ENCODE measurements at regions not wholly inside any gene's neighbourhood (a gene's known extent, or its start where the extent isn't known, plus 50 kb on each side); places are given as distances from the start of the nearest gene placed in this dataset.

DNA sequence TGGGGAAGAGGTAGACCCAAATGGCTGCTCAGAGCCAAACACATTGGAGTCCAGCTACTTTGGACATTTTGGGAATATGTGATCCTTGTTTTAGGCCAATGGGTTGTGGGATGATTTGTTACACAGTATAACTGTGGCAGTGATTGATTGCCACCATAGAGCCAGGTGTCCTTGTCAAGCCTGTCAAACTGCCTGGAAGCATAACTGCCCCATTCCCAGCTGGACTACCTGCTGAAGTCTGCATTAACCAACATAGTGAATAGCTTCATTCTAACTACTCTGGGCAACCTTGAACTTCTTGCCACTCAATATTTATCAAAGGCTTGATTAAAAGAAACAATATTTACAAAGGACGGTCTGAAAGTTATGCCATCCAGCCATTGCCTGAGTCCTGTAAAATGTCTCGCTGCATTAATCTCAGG lies 164.7 kb downstream of the LINC00237 start:
- Histone ChIP-seq H3K4me1 (ENCODE audit: control insufficient read depth in 1 of 2, low read depth in 2 of 2) (no peaks in the 10 kb centered on the region), H3K27ac (no peak overlapping the region), H3K9me3 (no peaks in the 10 kb centered on the region), H3K4me3 (no peak overlapping the region), H3K27me3 (replicated peaks; ENCODE audit: insufficient read depth) (no peaks in the 10 kb centered on the region), H3K36me3 (no peaks in the 10 kb centered on the region)
- DNase-seq (ENCODE audit: low spot score) (no peak), ATAC-seq (ENCODE audit: insufficient number of reproducible peaks, low FRiP score, low read depth) (no peak)
- TF ChIP-seq, protein P1, sequence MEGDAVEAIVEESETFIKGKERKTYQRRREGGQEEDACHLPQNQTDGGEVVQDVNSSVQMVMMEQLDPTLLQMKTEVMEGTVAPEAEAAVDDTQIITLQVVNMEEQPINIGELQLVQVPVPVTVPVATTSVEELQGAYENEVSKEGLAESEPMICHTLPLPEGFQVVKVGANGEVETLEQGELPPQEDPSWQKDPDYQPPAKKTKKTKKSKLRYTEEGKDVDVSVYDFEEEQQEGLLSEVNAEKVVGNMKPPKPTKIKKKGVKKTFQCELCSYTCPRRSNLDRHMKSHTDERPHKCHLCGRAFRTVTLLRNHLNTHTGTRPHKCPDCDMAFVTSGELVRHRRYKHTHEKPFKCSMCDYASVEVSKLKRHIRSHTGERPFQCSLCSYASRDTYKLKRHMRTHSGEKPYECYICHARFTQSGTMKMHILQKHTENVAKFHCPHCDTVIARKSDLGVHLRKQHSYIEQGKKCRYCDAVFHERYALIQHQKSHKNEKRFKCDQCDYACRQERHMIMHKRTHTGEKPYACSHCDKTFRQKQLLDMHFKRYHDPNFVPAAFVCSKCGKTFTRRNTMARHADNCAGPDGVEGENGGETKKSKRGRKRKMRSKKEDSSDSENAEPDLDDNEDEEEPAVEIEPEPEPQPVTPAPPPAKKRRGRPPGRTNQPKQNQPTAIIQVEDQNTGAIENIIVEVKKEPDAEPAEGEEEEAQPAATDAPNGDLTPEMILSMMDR (IDR thresholded peaks at IDR 0.05) = no peak

DNA sequence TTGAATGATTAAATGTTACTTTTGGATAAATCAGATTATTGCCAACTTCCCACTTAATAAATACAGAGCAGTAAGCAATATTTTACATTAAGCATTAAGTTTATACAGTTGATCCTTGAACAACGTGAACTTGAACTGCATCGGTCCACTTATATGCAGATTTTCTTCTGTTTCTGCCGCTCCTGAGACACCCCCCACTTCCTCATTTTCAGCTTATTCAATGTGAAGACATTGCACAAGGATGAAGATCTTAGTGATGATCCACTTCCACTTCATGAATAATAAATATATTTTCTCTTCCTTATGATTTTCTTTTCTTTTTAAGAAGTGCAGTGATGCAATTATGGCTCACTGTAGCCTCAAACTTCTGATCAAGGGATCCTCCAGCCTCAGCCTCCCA lies 167.2 kb downstream of the LINC00237 start:
- no peak overlapping the region for H3K27ac ChIP-seq
- no peaks in the 10 kb centered on the region for H3K9me3 ChIP-seq
- TF ChIP-seq, protein P1 (IDR thresholded peaks at IDR 0.05) = no peak
- H3K4me1 ChIP-seq (ENCODE audit: control insufficient read depth in 1 of 2, low read depth in 2 of 2) = no peaks in the 10 kb centered on the region
- DNase-seq (ENCODE audit: low spot score) (no peak), ATAC-seq (ENCODE audit: insufficient number of reproducible peaks, low FRiP score, low read depth) (no peak)
- H3K36me3 ChIP-seq = no peaks in the 10 kb centered on the region
- no peaks in the 10 kb centered on the region for H3K27me3 ChIP-seq (replicated peaks; ENCODE audit: insufficient read depth)
- H3K4me3 ChIP-seq = no peak overlapping the region

DNA sequence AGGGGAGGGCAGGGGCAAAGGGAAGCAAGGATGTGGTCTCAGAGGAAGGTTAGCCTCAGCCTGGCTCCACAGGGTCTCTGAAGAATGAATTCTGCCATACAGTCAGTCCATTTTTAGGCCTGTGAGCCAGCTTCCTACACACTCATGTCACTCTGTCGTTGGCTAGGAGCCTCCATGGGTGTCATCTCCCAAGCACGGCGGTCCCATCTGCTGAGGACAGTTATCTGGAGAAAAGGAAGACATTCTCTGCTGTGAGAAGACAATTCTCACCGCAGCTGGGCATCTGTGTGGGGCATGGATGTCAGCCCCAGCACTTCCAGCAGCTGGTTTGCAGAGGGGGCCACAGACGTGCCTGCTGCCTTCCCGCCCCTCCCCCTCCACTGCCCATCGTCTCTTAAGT lies 167.6 kb downstream of the LINC00237 start:
- no peak overlapping the region for H3K4me3 ChIP-seq
- no peaks in the 10 kb centered on the region for H3K4me1 ChIP-seq (ENCODE audit: control insufficient read depth in 1 of 2, low read depth in 2 of 2)
- DNase-seq (ENCODE audit: low spot score) (no peak), ATAC-seq (ENCODE audit: insufficient number of reproducible peaks, low FRiP score, low read depth) (no peak)
- TF ChIP-seq, protein P1 (IDR thresholded peaks at IDR 0.05) = no peak
- no peaks in the 10 kb centered on the region for H3K9me3 ChIP-seq
- no peak overlapping the region for H3K27ac ChIP-seq
- H3K27me3 ChIP-seq (replicated peaks; ENCODE audit: insufficient read depth) = no peaks in the 10 kb centered on the region
- no peaks in the 10 kb centered on the region for H3K36me3 ChIP-seq

DNA sequence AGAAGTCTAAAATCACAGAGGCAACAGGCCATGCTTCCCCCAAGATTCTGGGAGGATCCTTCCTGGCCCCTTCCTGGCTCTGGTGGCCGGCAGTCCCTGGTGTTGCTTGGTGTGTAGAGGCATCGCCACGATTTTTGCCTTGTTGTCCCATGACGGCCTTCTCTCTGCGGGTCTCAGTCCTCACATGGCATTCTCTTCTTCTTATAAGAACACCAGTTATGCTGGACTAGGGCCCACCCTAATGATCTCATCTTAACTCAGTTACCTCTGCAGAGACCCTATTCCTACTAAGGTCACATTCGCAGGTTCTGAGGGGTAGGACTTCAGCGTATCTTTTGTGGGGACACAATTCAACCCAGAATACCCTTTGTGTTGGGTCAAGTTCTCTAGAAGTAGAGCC lies 168.0 kb downstream of the LINC00237 start:
- no peak for DNase-seq (ENCODE audit: low spot score)
- TF ChIP-seq, protein P1 (IDR thresholded peaks at IDR 0.05) = no peak
- Histone ChIP-seq H3K9me3 (no peaks in the 10 kb centered on the region), H3K36me3 (no peaks in the 10 kb centered on the region), H3K27ac (no peak overlapping the region), H3K4me3 (no peak overlapping the region), H3K4me1 (ENCODE audit: control insufficient read depth in 1 of 2, low read depth in 2 of 2) (no peaks in the 10 kb centered on the region), H3K27me3 (replicated peaks; ENCODE audit: insufficient read depth) (no peaks in the 10 kb centered on the region)
- no peak for ATAC-seq (ENCODE audit: insufficient number of reproducible peaks, low FRiP score, low read depth)

DNA sequence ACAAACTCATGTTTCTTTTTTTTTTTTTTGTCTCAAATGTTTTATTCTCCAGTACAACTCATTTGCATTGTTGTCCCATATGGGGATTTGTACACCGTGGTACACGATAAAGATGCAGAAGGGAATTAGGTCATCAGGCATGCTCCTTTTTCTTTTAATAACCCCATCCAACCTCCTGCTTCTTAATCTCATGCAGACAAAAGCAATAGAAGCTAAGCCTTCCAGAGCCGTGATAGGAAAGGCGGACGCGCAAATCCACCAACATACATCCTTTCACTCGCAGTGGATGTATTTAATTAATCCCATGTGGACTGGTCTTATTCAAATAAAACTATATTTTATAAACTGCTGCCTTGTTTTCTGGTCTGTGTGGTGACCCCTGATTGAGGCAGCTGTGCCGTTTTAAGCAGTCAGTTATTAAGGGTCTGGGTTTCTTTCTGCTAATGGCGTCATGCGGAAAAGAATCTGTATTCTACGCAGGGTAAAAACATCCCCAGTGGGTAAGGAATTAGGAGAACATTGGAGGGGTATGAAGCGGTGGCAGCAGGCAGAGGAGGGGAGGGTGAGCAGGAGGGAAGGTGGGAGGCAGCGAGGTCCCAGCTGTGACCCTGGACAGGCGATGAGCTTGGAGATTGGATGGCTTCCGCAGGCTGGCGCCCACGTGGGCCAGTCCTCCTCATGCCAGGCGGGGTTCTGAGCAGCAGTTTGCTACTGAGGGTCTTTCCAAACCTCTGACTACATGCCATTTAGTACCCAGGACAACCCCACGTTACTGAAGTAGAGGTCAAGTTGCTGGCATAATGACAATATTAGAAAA lies 172.8 kb downstream of the LINC00237 start:
- no peak overlapping the region for H3K27ac ChIP-seq
- TF ChIP-seq, protein P1 (IDR thresholded peaks at IDR 0.05) = no peak
- H3K4me1 ChIP-seq (ENCODE audit: control insufficient read depth in 1 of 2, low read depth in 2 of 2) = no peaks in the 10 kb centered on the region
- ATAC-seq (ENCODE audit: insufficient number of reproducible peaks, low FRiP score, low read depth) (no peak), DNase-seq (ENCODE audit: low spot score) (no peak)
- H3K36me3 ChIP-seq = no peaks in the 10 kb centered on the region
- H3K27me3 ChIP-seq (replicated peaks; ENCODE audit: insufficient read depth) = no peaks in the 10 kb centered on the region
- H3K9me3 ChIP-seq = no peaks in the 10 kb centered on the region
- H3K4me3 ChIP-seq = no peak overlapping the region
